H9 (cell line): ENCODE measurements at regions not wholly inside any gene's neighbourhood (a gene's known extent, or its start where the extent isn't known, plus 50 kb on each side); places are given as distances from the start of the nearest gene placed in this dataset.

Experiments used
- DNase-seq: peaks from one replicate; pipeline ENCODE4 v3.0.0-alpha.2; 2017
- H2AFZ ChIP-seq: one replicate; pipeline ENCODE4 v1.6.1; 2013; ENCODE audit warnings: mild to moderate bottlenecking, low read length, control low read depth, moderate library complexity
- H2AK5ac ChIP-seq: 2 replicates; pipeline ENCODE4 v1.6.1; 2013; ENCODE audit warnings: low read length, control low read depth, mixed read lengths; ENCODE audit not compliant: insufficient read length
- H2BK120ac ChIP-seq: one replicate; pipeline ENCODE4 v1.6.1; 2013; ENCODE audit warnings: low read depth, mild to moderate bottlenecking, low read length, control low read depth, inconsistent platforms; ENCODE audit not compliant: poor library complexity, severe bottlenecking
- H2BK12ac ChIP-seq: 2 replicates; pipeline ENCODE4 v1.6.1; 2013; ENCODE audit warnings: low read length, control low read depth, mixed read lengths, low read depth; ENCODE audit not compliant: insufficient read length
- H2BK15ac ChIP-seq: 2 replicates; pipeline ENCODE4 v1.6.1; 2013; ENCODE audit warnings: low read depth, low read length, control low read depth
- H2BK20ac ChIP-seq: one replicate; pipeline ENCODE4 v1.6.1; 2013; ENCODE audit warnings: low read depth, mild to moderate bottlenecking, low read length, control low read depth, inconsistent platforms; ENCODE audit not compliant: poor library complexity, severe bottlenecking
- H2BK5ac ChIP-seq: 2 replicates; pipeline ENCODE4 v1.6.1; 2013; ENCODE audit warnings: low read length, control low read depth, mixed read lengths; ENCODE audit not compliant: insufficient read length
- H3K14ac ChIP-seq: 2 replicates; pipeline ENCODE4 v1.6.1; 2013; ENCODE audit warnings: low read length, control low read depth; ENCODE audit not compliant: insufficient read depth
- H3K18ac ChIP-seq: 2 replicates; pipeline ENCODE4 v1.6.1; 2013; ENCODE audit warnings: low read depth, mild to moderate bottlenecking, mixed read lengths, low read length, control low read depth; ENCODE audit not compliant: insufficient read length
- H3K23ac ChIP-seq: 2 replicates; pipeline ENCODE4 v1.6.1; 2013; ENCODE audit warnings: low read length, control low read depth, mixed read lengths, low read depth; ENCODE audit not compliant: insufficient read length
- H3K23me2 ChIP-seq: 2 replicates; pipeline ENCODE4 v1.6.1; 2013; ENCODE audit warnings: low read depth, mild to moderate bottlenecking, mixed read lengths, low read length, control low read depth; ENCODE audit not compliant: insufficient read length, poor library complexity, severe bottlenecking
- H3K27ac ChIP-seq: 2 replicates; pipeline ENCODE4 v1.5.1; 2013; ENCODE audit warnings: low read length, control low read depth, mixed read lengths, low read depth; ENCODE audit not compliant: insufficient read length
- H3K27me3 ChIP-seq: 2 replicates; pipeline ENCODE4 v1.6.1; 2013; ENCODE audit warnings: low read length, control low read depth, inconsistent platforms; ENCODE audit not compliant: insufficient read depth
- H3K4ac ChIP-seq: 2 replicates; pipeline ENCODE4 v1.6.1; 2013; ENCODE audit warnings: low read depth, mild to moderate bottlenecking, control low read depth, inconsistent platforms, low read length, moderate library complexity
- H3K4me1 ChIP-seq: 2 replicates; pipeline ENCODE4 v1.6.1; 2013; ENCODE audit warnings: low read length, control low read depth, inconsistent platforms; ENCODE audit not compliant: insufficient read depth
- H3K4me2 ChIP-seq: 2 replicates; pipeline ENCODE4 v1.6.1; 2013; ENCODE audit warnings: low read length, control low read depth, mixed read lengths; ENCODE audit not compliant: insufficient read length, insufficient read depth
- H3K56ac ChIP-seq: 2 replicates; pipeline ENCODE4 v1.6.1; 2013; ENCODE audit warnings: low read depth, mild to moderate bottlenecking, mixed read lengths, low read length, control low read depth; ENCODE audit not compliant: insufficient read length
- H3K79me1 ChIP-seq: 2 replicates; pipeline ENCODE4 v1.6.1; 2013; ENCODE audit warnings: low read depth, mild to moderate bottlenecking, moderate library complexity, low read length, control low read depth, inconsistent platforms; ENCODE audit not compliant: insufficient read depth, poor library complexity, severe bottlenecking
- H3K79me2 ChIP-seq: 2 replicates; pipeline ENCODE4 v1.6.1; 2013; ENCODE audit warnings: low read length, control low read depth, inconsistent platforms; ENCODE audit not compliant: insufficient read depth
- H3K9ac ChIP-seq: 2 replicates; pipeline ENCODE4 v1.6.1; 2013; ENCODE audit warnings: low read length, control low read depth, mixed read lengths; ENCODE audit not compliant: insufficient read length; ENCODE audit errors: extremely low read depth
- H3K9me3 ChIP-seq: one replicate; pipeline ENCODE4 v1.6.1; 2013; ENCODE audit warnings: low read depth, low read length, inconsistent platforms; ENCODE audit not compliant: control insufficient read depth
- H3T11ph ChIP-seq: one replicate; pipeline ENCODE4 v1.6.1; 2013; ENCODE audit warnings: mild to moderate bottlenecking, low read length, control low read depth, inconsistent platforms
- H4K20me1 ChIP-seq: one replicate; pipeline ENCODE4 v1.6.1; 2013; ENCODE audit not compliant: control insufficient read depth, insufficient read length, insufficient read depth
- H4K5ac ChIP-seq: 2 replicates; pipeline ENCODE4 v1.6.1; 2013; ENCODE audit warnings: low read depth, mild to moderate bottlenecking, mixed read lengths, low read length, control low read depth; ENCODE audit not compliant: insufficient read length
- H4K8ac ChIP-seq: replicated peaks from 2 replicates; pipeline ENCODE4 v1.6.1; 2013; ENCODE audit warnings: low read length, control low read depth, mixed read lengths, low read depth; ENCODE audit not compliant: insufficient read length
- H4K91ac ChIP-seq: 2 replicates; pipeline ENCODE4 v1.6.1; 2013; ENCODE audit warnings: low read depth, mild to moderate bottlenecking, moderate library complexity, mixed read lengths, low read length, control low read depth; ENCODE audit not compliant: insufficient read length
- H3K27ac Mint-ChIP-seq, 3 experiments: 2 replicates in 2 of 3; 3 replicates in 1 of 3; pipeline ENCODE4 v1.8.0; 2020 to 2021; ENCODE audit warnings: mixed read lengths in 3 of 3, mild to moderate bottlenecking in 1 of 3, moderate library complexity in 1 of 3
- H3K27me3 Mint-ChIP-seq: 2 replicates; pipeline ENCODE4 v1.8.0; 2021; ENCODE audit warnings: low read depth, mild to moderate bottlenecking, moderate library complexity, mixed read lengths
- H3K36me3 Mint-ChIP-seq, 3 experiments: 2 replicates in 2 of 3; 3 replicates in 1 of 3; pipeline ENCODE4 v1.8.0; 2020 to 2021; ENCODE audit warnings: low read depth in 3 of 3, mixed read lengths in 3 of 3; ENCODE audit not compliant: insufficient read depth in 1 of 3
- H3K4me1 Mint-ChIP-seq, 2 experiments: 2 replicates each; pipeline ENCODE4 v1.8.0; 2020; ENCODE audit warnings: mixed read lengths in 2 of 2
- H3K4me3 Mint-ChIP-seq, 2 experiments: 2 replicates in 1 of 2; 3 replicates in 1 of 2; pipeline ENCODE4 v1.8.0; 2020 to 2021; ENCODE audit warnings: mild to moderate bottlenecking in 2 of 2, mixed read lengths in 2 of 2, moderate library complexity in 1 of 2
- H3K9me3 Mint-ChIP-seq, 2 experiments: 2 replicates in 1 of 2; 3 replicates in 1 of 2; pipeline ENCODE4 v1.8.0; 2020; ENCODE audit warnings: mild to moderate bottlenecking in 2 of 2, mixed read lengths in 2 of 2, moderate library complexity in 1 of 2
- CTCF ChIP-seq: fragments of 200-600 bp; sonication (generic); conservative IDR thresholded peaks from 3 replicates; pipeline ENCODE4 v1.8.0; 2021; ENCODE audit warnings: antibody characterized with exemption, mild to moderate bottlenecking
- WGBS: extraction: QIAGEN DNeasy Blood & Tissue Kit; methylation state at CpG from one replicate; pipeline ENCODE4 v1.1.7; 2013; ENCODE audit warnings: missing lambda C conversion rate, low lambda C conversion rate, mixed read lengths; ENCODE audit not compliant: insufficient read length; ENCODE audit errors: extremely low coverage; 5-methylcytosine and 5-hydroxymethylcytosine counted together

GRCh38 chr14:105859717-105860614 lies 333.6 kb downstream of the TMEM121 start:
- no peak overlapping the region for H2BK12ac ChIP-seq
- no peaks in the 10 kb centered on the region for H3K79me1 ChIP-seq
- no peak for TF ChIP-seq CTCF
- H4K20me1 ChIP-seq = no peaks in the 10 kb centered on the region
- no peak overlapping the region for H2AFZ ChIP-seq
- H3K14ac ChIP-seq = no peak overlapping the region
- H3K9me3 ChIP-seq = peaks cover 88% of the 10 kb centered on the region
- Mint-ChIP-seq H3K4me1 (no peaks in the 10 kb centered on the region), H3K36me3 (peaks cover 10 to 16% (median 12%) of the 10 kb centered on the region in 3 experiments), H3K27ac (no peak overlapping the region; a peak in 1 of 7 replicates), H3K9me3 (peaks cover 88 to 99% of the 10 kb centered on the region in 2 experiments), H3K4me3 (no peak overlapping the region), H3K27me3 (peaks cover 4% of the 10 kb centered on the region)
- no peak overlapping the region for H3K23ac ChIP-seq
- no peak overlapping the region for H2BK20ac ChIP-seq
- H3K79me2 ChIP-seq = no peaks in the 10 kb centered on the region
- WGBS = no CpG with 5 or more reads among the region's 11 CpGs
- no peak overlapping the region for H3K4ac ChIP-seq
- H4K5ac ChIP-seq = no peak overlapping the region
- H3K4me1 ChIP-seq = no peaks in the 10 kb centered on the region
- no peak overlapping the region for H3K4me2 ChIP-seq
- H2AK5ac ChIP-seq = no peak overlapping the region
- no peak overlapping the region for H3K18ac ChIP-seq
- H2BK120ac ChIP-seq = no peak overlapping the region
- no peak overlapping the region for H3K27ac ChIP-seq
- no peak overlapping the region for H3K9ac ChIP-seq
- no peak overlapping the region for H4K91ac ChIP-seq
- no peak overlapping the region for H4K8ac ChIP-seq
- H3K56ac ChIP-seq = no peak overlapping the region
- no peak for DNase-seq
- H3K27me3 ChIP-seq = no peaks in the 10 kb centered on the region
- no peaks in the 10 kb centered on the region for H3K23me2 ChIP-seq
- no peak overlapping the region for H2BK5ac ChIP-seq
- no peak overlapping the region for H2BK15ac ChIP-seq
- no peak overlapping the region for H3T11ph ChIP-seq
